Lower leg skin (tissue), 3 donors: ENCODE measurements at regions not wholly inside any gene's neighbourhood (a gene's known extent, or its start where the extent isn't known, plus 50 kb on each side); places are given as distances from the start of the nearest gene placed in this dataset.

ENCODE experiments used
- CTCF ChIP-seq, 3 donors: fragments of 450-650 bp; IDR thresholded peaks; one replicate each; pipeline ENCODE4 v1.5.1; 2016; ENCODE audit warnings: antibody characterized with exemption in 3 of 3, mild to moderate bottlenecking in 3 of 3, moderate library complexity in 2 of 3
- POLR2A ChIP-seq, 2 donors: fragments of 450-650 bp; IDR thresholded peaks; one replicate each; pipeline ENCODE4 v1.6.1; 2016 to 2017; ENCODE audit warnings: antibody characterized with exemption in 2 of 2, mild to moderate bottlenecking in 1 of 2, moderate library complexity in 1 of 2

- TF ChIP-seq CTCF (IDR thresholded peaks at IDR 0.05) (no peak), POLR2A (IDR thresholded peaks at IDR 0.05) (no peak)
Measured at GRCh38 chr3:40770061-40770460, 245.3 kb downstream of the ZNF621 start.
